ENCODE measurements at regions not wholly inside any gene's neighbourhood (a gene's known extent, or its start where the extent isn't known, plus 50 kb on each side); places are given as distances from the start of the nearest gene placed in this dataset.

DNA sequence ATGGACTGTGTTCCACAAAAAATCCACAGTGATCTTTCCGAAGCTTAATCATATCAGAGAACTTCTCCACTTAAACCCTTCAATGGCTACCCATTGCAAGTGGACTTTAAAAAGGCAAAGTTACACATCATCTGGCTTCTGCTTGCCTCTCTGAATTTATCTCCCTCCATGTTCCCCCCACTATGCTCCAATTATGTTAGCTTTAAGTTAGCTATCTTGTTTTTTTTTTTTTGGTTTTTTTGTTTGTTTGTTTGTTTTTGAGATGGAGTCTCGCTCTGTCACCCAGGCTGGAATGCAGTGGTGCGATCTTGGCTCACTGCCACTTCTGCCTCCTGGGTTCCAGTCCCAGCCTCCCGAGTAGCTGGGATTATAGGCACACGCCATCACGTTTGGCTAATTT, 166.4 kb upstream of the ADGRL2 start:
- no peak for DNase-seq (ENCODE audit: low spot score)

DNA sequence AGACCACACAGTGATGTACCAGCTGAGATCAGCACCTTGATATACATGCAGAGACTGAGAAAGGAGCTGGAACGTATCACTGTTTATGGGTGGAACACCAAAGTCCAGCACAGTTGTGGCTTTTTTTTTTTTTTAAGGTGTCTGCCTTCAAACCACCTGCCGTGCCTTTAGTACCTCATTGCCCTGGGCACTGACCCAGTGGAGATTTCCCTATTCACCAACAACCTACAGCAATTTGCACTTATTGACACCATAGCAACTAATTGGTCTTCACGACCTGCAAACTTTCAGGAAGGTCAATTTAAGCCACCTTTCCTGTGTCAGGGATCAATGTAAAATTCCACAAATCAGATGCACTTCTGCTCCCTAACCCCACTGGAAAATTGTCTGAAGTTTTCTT, 181.6 kb upstream of the ADGRL2 start:
- DNase-seq (ENCODE audit: low spot score) = no peak

DNA sequence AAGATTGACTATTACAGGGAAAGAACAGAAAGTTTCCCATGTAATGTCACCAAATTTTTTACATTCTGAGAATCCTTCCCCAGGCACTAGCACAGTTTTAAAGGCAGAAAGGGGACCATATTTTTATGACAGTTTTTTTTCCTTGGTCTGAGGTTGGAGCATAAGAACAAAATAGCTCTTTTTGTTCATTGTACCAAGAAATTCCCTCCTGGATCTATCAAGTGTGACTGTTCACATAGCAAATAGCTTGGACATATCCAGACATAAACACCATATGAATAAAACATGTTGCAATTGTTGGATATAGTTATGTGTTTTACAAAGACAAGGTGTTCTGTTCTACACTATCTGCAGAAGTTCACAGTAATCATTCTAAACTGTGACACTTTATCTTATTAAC, 182.4 kb upstream of the ADGRL2 start:
- no peak for DNase-seq (ENCODE audit: low spot score)

DNA sequence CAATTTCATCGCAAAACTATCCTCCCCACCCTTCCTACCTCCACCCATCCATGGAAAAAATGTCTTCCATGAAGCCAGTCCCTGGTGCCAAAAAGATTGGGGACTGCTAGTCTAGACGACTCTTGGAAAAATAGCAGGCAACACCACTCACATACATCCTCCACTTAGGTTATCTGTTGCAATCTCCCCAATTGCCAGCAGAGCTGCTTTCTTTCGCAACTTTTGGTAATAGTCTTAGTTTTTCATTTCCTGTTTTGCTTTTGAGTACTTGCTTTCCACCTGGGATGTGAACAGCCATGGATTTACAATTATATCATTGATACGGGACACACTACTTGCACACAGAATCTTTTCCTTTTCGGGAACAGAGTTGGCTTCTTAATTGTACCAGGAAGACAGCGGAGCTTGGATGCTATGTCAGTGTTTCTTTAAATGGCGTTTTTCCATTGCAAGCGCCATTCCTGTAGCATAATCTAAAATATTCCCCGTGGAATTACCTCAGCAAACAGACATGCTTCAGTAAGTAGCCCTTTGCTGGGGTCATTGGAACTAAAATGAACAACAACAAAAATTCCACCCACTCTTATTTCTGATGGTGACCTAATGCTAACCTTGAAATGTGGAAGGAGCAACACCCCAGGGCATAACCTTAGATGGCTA, 183.3 kb upstream of the ADGRL2 start:
- DNase-seq (ENCODE audit: low spot score) = no peak

DNA sequence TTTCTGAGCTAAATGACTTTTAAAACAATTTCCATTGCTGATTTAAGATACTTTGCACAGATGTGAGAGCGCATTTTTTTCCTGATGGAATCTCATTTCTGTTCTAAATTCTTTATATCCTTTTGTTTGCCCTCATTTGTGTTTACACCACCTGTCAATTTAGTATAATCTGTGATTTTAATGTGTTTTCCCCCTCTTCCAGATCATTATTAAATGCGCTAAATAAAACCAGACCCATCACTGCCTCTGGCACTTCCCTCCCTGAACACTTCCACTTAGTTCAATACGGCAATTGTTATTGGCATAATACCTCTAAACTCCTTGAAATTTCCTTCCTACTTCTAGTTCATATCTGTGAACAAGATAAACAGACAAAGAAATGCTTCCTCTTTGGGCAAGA, 186.9 kb upstream of the ADGRL2 start:
- DNase-seq (ENCODE audit: low spot score) = no peak

DNA sequence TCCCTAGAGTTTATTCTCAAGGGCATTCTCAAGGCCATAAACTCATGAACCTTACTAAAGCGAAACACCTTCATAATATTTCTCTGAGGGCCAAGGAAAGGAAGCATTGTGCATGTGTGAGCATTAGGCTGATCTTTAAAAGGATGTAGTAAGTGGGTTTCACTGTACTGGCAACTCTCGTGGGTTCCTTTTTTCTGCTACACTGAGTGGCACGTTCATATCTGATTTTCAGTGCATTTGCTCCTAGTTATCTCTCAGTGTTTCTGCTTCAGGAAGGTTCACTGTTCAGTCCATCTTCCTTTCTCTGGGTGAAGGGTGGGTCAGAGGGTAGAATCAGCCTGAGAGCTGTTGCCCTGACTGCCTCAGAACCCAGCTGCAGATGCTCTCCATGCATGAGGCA, 192.8 kb upstream of the ADGRL2 start:
- no peak for DNase-seq (ENCODE audit: low spot score)

DNA sequence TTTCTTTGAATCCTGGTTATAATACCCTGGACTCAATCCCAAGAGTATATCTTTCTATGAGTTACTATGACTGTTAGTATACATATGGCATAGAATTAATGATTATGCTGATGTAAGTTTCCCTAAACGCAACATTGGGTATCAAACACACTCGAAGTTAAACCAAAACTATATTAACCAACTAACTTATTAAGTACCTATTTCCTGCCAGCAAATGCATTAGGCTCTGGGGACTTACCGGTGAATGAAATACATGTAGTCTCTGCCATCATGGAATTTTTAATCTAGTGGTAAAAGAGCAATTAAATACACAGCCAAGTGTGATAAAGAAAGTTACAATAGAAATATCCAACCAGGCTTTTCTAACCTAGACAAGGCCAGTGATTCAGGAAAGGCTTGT, 193.6 kb upstream of the ADGRL2 start:
- DNase-seq (ENCODE audit: low spot score) = no peak

DNA sequence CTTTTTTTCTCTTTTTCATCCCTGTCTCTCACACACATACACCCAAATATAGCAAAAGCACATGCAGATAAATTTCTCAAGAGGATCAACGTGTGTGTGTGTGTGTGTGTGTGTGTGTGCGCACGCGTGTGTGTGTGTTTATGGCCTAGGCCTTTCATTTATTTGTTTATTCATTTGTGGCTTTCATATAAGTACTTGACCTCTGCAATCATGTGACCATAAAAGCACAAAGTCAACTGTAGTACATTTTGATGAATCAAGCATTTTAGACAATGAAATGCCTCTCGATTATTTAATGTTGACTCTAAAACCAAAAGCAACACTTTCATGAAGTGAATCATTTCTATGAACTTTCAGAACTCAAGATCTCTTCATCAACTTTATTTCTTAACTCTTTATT, 194.1 kb upstream of the ADGRL2 start:
- DNase-seq (ENCODE audit: low spot score) = no peak

DNA sequence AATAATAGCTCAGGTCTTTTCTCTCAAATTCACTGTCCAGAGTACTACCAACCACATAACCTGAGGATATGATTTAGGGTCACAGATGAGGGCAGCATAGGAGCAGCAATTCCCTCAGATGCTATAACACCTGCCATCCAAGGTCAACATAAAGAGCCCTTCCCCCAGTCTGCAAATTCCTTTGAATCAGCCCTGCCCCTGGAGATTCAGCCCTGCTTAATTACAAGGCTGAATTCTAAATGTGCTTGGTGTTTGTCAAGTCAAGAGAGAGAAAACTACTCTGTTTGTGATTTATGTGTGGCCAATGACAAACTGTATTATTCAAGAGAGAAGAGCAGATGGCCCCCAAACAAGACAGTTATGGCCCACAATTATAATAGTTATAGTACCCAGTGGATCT, 195.7 kb upstream of the ADGRL2 start:
- no peak for DNase-seq (ENCODE audit: low spot score)

DNA sequence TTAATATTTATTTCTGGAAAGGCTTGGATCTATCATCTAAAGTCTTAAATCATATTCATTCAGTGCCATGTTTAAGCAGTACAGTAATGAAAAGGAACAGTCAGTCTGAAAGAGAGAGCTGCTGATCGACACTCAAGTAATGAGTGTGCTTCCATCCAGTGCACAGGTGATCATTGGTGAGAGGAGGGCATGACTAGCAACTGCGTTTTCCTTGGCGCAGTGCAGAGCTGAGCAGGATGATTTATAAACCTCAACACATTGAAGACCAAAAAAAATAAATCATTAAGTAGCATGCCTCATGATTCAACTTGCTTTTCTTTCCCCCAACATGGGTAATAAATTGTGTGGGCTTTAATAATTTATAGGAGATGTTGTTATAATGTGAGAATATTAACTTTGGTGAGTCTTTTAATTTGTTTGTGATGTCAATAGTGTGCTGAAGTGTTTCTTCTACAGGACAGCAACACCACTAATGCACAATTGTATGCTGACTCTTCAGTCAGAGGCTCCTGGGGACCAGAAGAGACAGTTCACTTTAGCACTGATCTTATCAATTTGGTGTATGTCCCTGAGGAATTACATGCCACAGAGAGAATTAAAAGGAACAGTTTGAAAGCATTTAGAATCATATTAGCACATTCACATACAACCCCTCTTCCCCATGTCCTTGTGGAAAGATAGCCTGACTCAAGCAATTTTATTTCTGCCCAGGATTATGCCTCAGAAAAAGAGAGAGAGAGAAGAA, 199.7 kb upstream of the ADGRL2 start:
- peak; percentile 70 for DNase-seq (ENCODE audit: low spot score)

DNA sequence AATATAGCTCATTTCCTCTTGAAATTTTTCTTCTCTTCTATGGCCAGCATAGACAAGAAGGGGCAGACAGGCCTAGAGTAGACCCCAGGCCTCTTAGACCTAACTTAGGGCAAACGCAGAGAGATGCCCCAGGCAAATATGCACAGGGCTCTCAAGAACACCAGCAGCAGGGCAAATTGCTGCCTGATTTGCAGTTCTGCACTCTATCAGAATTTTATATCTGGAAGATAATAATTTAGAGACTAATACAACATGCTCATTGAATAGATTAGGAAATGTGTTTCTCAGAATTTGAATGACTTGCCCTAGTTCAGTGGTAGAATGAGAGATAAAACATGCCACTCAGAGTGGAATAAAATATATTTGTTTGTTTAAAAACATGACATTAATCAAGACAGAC, 200.4 kb upstream of the ADGRL2 start:
- DNase-seq (ENCODE audit: low spot score) = no peak

DNA sequence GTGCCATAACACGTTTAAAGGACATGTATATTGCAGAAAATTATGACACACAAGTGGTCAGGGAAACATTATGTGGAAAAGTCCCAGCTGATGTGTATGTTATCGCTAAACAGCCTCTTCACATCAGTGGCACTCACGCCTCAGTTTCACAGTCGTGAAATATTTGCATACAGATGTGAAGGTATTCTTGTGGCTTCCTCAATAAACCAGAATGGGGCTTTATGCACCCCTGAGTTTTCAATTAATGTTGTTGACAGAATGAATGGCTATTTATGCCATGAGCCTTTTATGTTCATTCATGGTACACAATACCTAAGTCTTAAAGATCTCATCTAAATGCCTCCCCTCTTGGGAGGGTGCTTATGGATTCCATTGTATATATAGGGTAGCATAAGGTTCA, 202.1 kb upstream of the ADGRL2 start:
- DNase-seq (ENCODE audit: low spot score) = no peak

DNA sequence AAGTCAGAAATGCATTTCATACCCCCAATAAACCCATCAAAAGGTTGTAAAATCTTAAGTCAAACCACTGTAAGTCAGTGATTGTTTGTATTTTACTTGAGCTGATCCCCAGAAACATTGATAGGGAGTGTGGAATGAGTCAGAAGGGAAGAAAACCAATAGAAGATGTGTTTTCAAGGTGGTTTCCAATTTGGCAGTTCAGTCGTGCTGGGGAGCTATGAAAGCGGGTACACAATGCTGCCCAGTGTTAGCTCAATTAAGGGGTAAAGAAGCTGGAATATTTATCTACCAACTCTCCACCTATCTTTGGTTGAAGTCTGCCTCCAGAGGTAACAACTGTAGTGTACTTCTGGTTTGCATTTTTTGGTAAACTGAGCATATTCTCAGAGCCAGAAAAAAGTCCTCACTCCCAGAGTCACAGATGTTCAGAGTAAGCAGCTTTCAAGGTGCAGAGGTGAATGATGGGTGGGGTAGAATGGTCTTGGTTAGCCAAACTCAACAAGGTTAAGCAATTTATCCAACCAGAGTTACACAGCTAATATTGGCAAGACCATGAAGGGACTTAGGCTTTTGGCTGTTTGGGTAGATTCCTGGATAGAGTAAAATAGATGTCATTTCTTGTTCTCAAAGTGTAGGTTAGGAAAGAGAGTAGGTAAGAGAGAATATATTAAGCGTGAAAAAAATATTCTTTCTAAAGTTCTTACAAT, 202.9 kb upstream of the ADGRL2 start:
- no peak for DNase-seq (ENCODE audit: low spot score)

DNA sequence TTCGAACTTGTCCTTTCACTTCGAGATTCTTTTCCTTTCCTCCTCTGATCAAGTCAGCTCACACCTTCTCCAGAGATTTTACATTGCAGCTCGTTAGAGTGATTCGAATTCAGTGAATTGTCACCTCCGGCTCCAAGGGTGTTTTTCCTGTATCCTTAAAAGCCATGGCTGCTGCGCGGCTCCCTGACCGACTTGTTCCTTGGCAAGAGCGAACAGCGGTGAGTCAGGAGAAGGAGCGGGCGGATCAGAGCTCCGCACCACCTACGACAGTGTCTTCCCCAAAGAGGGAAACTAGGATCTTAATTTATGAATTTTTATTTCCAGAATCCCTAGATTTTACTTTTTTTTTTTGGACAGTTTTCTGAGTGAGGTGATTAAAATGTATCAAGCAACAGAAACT, 204.4 kb upstream of the ADGRL2 start:
- no peak for DNase-seq (ENCODE audit: low spot score)

DNA sequence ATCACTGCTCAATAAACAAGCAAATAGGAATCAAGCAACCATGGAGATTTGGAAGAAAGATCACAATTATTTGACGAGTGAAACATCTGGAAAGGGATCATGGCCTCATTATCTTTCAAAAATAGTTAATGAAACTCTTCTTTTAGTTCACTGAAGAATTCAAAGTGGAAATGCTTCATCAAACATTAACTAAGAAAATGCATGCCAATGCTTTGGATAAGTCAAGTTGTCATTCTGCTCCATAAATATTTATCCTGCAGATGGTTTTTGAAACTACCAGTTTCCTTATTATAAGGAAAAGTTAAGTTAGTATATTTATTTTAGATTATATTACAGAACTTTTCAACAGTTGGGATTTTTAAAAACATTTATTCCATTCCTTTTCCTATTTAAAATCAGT, 206.5 kb upstream of the ADGRL2 start:
- no peak for DNase-seq (ENCODE audit: low spot score)

DNA sequence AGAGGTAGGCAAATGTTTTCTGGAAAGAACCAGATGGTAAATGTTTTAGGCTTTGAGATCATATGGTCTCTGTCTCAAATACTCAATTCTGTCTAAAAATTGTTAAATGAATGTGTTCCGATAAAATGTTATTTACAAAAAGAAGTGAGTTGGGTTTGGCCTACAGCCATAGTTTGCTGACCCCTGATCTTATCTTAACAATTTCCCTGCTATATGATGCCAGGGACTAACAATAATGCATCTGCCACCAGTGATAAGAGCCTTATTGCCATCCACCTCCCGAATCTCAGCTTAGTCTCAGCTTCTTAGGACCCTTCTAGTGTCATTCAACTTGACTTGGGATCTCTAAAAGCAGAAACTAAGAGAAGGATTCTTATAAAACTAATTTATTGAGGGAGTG, 208.5 kb upstream of the ADGRL2 start:
- no peak for DNase-seq (ENCODE audit: low spot score)

DNA sequence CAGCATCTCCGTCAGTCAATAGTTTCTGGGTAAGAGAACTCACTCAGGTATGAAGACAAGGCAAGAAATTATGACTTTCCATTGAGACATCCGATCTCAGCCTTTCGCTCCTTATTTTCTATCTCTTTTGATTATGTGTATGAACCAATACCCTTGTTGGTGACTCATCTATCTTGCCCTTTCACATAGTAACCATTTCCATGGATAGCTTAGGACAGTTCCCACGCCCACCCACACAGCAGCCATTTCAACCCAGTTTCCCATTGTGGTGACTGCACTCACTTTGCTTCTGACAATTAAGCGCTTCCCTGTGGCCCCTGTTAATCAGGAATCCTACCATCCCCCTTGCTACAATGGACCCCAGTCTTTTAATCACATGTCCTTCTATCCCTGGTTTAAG, 210.6 kb upstream of the ADGRL2 start:
- DNase-seq (ENCODE audit: low spot score) = no peak

DNA sequence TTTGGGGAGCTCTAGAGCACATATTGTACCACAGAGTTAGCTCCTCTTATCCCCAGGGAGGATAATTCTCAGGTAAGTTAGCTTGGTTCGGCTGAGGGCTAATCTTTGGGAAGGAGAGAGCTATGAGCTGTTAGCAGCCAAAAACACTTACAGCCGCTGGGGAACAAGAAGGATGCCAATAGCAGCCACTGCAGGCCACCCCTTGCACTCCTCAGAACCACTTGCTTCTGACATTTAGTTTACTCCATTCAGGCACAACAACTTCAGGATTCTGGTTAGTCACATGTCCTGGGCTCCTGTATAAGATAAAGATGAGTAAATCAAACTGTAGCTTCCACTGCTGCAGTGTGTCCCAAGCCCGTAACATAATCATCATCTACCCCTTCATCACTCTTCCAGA, 212.6 kb upstream of the ADGRL2 start:
- no peak for DNase-seq (ENCODE audit: low spot score)

DNA sequence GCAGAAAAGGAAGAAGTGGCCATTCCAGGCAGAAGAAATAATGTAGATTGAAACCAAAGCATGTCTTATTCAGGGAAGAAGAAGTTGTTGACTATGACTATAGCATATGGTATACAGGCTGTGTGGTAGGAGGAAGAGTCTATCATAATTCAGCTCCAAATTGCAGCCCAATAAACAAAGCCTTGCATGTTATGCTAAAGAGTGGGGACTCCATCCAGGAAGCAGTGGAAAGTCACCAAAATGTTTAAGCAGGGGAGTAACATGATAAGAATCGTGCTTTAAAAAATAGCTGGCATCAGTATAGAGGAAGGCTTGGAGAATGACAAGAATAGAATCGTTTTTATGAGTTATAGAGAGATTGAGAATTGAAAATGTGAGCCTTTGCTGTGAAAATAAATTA, 213.3 kb upstream of the ADGRL2 start:
- DNase-seq (ENCODE audit: low spot score) = no peak

DNA sequence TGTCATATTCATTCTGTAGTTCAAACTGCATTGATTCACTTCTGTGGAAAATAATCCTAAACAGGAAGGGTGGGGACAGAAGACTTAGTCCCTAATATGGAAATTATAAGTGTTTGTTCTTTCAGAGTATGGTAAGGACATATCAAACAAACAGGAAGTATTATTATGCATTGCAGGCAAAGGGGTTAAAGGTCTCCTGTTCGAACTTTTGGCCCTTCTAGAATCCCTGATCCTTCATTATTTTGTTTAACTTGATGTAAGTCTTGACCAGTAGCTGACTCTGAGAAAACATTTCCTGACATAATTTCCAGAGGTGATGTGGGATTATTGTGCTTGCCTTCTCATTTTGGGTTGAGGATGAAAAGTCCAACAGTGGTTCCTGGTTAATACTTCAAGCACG, 215.4 kb upstream of the ADGRL2 start:
- DNase-seq (ENCODE audit: low spot score) = no peak

DNA sequence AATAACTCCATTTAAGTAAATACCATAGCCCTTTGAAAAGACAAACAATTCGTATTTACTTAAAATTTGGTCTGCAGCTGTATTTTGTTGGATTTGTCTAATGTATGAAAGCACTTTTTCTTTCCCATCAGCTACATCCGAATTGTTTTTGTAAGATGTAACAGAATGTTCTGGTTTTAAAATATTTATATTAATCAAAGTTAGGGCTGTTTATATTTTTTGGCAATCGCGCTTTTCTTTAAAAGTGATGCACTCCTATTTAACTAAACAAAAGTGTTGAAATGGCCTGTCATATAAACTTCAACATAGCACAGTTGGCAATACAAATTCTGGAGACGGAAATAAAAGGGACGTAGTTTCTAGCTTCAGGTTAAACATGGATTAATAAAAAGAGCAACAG, 216.3 kb upstream of the ADGRL2 start:
- no peak for DNase-seq (ENCODE audit: low spot score)

DNA sequence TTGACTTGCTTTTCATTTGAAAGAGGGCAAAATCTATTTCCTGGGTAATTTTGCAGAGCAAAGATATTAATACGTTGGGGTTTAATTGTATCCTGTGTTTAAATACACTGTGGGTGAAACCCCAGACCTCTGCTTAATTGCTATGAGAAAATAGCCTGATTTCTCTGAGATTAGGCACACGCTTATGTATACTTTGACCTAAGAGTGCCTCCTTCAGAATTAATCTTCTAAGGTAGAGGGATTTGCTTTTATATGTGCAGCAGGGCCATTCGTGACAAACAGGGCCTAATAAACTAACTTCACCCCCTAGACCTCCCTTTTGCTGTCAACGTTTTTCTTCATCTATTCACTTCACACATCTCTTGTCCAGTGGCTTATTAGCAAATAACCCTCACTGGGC, 216.9 kb upstream of the ADGRL2 start:
- DNase-seq (ENCODE audit: low spot score) = no peak

DNA sequence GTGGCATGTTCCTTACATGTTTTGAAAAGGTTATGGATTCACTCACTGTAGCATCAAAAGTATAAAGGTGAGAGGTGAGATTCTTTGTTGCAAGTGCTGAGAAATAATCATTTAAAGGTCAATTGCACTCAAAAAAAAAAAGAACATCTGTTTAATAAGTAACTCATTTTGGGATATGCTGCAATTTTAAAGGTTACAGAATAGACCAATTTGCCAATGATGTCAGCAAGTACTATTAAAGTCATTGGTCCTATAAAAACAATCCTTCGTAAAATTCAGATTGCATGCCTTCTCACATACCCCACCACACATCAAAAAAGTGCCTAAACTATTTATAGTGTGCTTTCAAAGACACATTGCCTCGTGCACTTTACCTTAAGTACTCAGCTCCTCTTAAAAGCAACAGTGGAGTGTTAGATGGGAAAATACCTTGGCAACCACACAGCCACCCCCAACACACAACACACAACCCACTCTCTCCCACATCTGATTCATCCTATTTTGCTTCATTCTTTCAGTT, 218.2 kb upstream of the ADGRL2 start:
- no peak for DNase-seq (ENCODE audit: low spot score)

Data from SK-N-DZ (cell line).